GM18519 (cell line): ENCODE measurements at regions not wholly inside any gene's neighbourhood (a gene's known extent, or its start where the extent isn't known, plus 50 kb on each side); places are given as distances from the start of the nearest gene placed in this dataset.

Experiments used
- ATAC-seq: cut with Tn5 transposase; IDR thresholded peaks from one replicate; pipeline ENCODE4 v1.9.1; 2021; ENCODE audit warnings: mild to moderate bottlenecking, moderate library complexity; ENCODE audit not compliant: unreplicated experiment, low FRiP score

- ATAC-seq = no peak
Measured at GRCh38 chr5:104312481-104312880, 749.9 kb upstream of the NUDT12 start.

GRCh38 chr5:104305602-104306001, 743.0 kb upstream of the NUDT12 start:
- ATAC-seq = no peak

- no peak for ATAC-seq
Measured at GRCh38 chr5:104299998-104300706, 737.6 kb upstream of the NUDT12 start.

- ATAC-seq = no peak
Measured at GRCh38 chr5:104298518-104298917, 735.9 kb upstream of the NUDT12 start.

GRCh38 chr5:104297076-104297475, 734.5 kb upstream of the NUDT12 start:
- ATAC-seq = no peak

- no peak for ATAC-seq
Measured at GRCh38 chr5:104295991-104296390, 733.4 kb upstream of the NUDT12 start.

GRCh38 chr5:104283136-104283535, 720.5 kb upstream of the NUDT12 start:
- no peak for ATAC-seq

GRCh38 chr5:104273725-104274124, 711.1 kb upstream of the NUDT12 start:
- ATAC-seq = no peak

- ATAC-seq = no peak
Measured at GRCh38 chr5:104267320-104268015, 704.9 kb upstream of the NUDT12 start.

- no peak for ATAC-seq
Measured at GRCh38 chr5:104266161-104266560, 703.6 kb upstream of the NUDT12 start.

GRCh38 chr5:104265531-104266140, 703.0 kb upstream of the NUDT12 start:
- no peak for ATAC-seq

- no peak for ATAC-seq
Measured at GRCh38 chr5:104247260-104247659, 684.7 kb upstream of the NUDT12 start.

GRCh38 chr5:104241046-104241445, 678.5 kb upstream of the NUDT12 start:
- ATAC-seq = no peak

- no peak for ATAC-seq
Measured at GRCh38 chr5:104237586-104237985, 675.0 kb upstream of the NUDT12 start.

GRCh38 chr5:104223885-104224773, 661.5 kb upstream of the NUDT12 start:
- ATAC-seq = no peak

GRCh38 chr5:104218200-104218599, 655.6 kb upstream of the NUDT12 start:
- ATAC-seq = no peak

GRCh38 chr5:104213216-104213615, 650.6 kb upstream of the NUDT12 start:
- no peak for ATAC-seq

GRCh38 chr5:104199771-104200170, 637.2 kb upstream of the NUDT12 start:
- ATAC-seq = no peak

GRCh38 chr5:104198156-104198555, 635.6 kb upstream of the NUDT12 start:
- no peak for ATAC-seq

- no peak for ATAC-seq
Measured at GRCh38 chr5:104189909-104190308, 627.3 kb upstream of the NUDT12 start.

GRCh38 chr5:104189031-104189430, 626.4 kb upstream of the NUDT12 start:
- ATAC-seq = no peak
